GM18511 (cell line): ENCODE measurements at regions not wholly inside any gene's neighbourhood (a gene's known extent, or its start where the extent isn't known, plus 50 kb on each side); places are given as distances from the start of the nearest gene placed in this dataset.

ENCODE experiments used
- ATAC-seq: cut with Tn5 transposase; IDR thresholded peaks from one replicate; pipeline ENCODE4 v1.9.1; 2021; ENCODE audit warnings: mild to moderate bottlenecking, moderate library complexity; ENCODE audit not compliant: unreplicated experiment

DNA sequence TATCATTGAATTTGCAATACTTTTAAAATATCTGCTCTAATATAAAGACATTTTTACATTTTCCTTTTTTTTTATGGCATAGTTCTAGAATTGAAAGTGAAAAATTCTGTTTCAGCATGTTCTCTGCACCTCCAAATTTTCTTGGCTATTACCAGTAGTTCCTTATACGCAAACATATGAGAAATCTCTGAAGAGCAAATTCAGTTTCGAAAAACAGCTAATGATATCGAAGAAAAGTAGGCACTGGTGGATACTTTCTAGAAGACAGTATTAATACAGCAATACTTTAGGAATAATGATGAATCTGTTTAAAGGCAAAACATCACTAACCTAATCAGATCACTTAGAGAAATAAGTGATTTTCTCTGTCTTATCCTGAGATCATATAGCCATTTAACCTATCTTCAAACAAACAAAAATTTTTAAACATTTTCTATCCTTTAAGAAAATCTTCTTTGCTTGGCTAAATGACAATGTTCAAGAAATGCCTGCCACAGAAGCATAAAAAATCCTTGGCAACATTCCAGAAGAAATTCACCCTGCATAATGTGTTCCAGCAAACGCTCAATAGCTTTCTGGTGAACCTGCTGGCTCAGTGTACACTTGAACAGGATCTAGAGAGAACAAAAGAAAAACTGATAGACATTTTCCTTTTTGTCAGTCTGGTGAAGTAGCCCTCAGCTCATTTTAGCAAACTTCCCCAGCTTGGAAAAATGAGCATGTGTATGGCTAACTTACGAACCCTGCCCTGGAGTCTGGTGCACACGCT is 51.2 kb upstream of the KLF3 start:
- no peak for ATAC-seq
